ENCODE measurements at regions not wholly inside any gene's neighbourhood (a gene's known extent, or its start where the extent isn't known, plus 50 kb on each side); places are given as distances from the start of the nearest gene placed in this dataset.

DNA sequence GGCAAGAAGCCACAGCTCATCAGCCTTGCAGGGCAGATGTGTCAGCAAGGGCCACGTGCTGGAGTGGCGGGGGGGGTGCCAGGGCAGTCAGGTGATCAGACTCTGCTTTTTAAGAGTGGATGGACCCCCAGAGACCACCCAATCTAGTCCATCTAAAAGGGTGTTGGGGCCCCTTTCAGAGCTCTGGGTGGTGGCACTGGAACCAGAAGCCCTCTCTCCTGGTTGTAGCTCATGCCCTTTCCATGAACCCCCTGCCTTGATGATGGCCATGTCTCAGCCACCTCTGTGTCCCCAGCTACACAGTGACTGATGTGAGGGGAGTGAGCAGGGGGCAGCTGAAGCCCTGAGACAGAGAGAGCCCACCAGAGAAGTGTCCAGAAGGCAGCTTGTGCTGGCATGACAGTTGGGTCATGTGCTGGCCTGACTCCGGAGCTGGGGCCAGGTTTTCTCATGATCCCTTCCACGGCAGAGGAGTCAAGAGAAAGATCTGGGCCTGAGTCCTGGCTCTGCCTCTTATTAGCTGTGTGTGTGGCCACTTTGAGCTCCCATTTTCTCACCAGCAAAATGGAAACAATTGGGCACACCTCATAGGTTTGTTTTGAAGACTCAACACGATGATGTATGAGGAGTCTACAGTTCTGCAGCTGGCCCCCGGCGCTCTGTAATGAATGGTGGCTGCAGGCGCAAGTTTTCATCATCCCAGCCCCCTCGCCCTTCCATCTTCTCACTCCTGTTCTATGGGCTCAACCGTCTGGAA, 195.7 kb downstream of the ZFP36L2 start:
- TF ChIP-seq JUNB (IDR thresholded peaks at IDR 0.05; ENCODE audit: unreplicated experiment): no peak
- TF ChIP-seq, protein P1, sequence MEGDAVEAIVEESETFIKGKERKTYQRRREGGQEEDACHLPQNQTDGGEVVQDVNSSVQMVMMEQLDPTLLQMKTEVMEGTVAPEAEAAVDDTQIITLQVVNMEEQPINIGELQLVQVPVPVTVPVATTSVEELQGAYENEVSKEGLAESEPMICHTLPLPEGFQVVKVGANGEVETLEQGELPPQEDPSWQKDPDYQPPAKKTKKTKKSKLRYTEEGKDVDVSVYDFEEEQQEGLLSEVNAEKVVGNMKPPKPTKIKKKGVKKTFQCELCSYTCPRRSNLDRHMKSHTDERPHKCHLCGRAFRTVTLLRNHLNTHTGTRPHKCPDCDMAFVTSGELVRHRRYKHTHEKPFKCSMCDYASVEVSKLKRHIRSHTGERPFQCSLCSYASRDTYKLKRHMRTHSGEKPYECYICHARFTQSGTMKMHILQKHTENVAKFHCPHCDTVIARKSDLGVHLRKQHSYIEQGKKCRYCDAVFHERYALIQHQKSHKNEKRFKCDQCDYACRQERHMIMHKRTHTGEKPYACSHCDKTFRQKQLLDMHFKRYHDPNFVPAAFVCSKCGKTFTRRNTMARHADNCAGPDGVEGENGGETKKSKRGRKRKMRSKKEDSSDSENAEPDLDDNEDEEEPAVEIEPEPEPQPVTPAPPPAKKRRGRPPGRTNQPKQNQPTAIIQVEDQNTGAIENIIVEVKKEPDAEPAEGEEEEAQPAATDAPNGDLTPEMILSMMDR (conservative IDR thresholded peaks at IDR 0.05; ENCODE audit: low read depth in 2 of 2): no peak
- TF ChIP-seq POLR2AphosphoS5 (IDR thresholded peaks at IDR 0.05; ENCODE audit: low read depth): no peak
- TF ChIP-seq, protein P2, sequence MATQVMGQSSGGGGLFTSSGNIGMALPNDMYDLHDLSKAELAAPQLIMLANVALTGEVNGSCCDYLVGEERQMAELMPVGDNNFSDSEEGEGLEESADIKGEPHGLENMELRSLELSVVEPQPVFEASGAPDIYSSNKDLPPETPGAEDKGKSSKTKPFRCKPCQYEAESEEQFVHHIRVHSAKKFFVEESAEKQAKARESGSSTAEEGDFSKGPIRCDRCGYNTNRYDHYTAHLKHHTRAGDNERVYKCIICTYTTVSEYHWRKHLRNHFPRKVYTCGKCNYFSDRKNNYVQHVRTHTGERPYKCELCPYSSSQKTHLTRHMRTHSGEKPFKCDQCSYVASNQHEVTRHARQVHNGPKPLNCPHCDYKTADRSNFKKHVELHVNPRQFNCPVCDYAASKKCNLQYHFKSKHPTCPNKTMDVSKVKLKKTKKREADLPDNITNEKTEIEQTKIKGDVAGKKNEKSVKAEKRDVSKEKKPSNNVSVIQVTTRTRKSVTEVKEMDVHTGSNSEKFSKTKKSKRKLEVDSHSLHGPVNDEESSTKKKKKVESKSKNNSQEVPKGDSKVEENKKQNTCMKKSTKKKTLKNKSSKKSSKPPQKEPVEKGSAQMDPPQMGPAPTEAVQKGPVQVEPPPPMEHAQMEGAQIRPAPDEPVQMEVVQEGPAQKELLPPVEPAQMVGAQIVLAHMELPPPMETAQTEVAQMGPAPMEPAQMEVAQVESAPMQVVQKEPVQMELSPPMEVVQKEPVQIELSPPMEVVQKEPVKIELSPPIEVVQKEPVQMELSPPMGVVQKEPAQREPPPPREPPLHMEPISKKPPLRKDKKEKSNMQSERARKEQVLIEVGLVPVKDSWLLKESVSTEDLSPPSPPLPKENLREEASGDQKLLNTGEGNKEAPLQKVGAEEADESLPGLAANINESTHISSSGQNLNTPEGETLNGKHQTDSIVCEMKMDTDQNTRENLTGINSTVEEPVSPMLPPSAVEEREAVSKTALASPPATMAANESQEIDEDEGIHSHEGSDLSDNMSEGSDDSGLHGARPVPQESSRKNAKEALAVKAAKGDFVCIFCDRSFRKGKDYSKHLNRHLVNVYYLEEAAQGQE (IDR thresholded peaks at IDR 0.05; ENCODE audit: unreplicated experiment): no peak
- TF ChIP-seq, protein P3, sequence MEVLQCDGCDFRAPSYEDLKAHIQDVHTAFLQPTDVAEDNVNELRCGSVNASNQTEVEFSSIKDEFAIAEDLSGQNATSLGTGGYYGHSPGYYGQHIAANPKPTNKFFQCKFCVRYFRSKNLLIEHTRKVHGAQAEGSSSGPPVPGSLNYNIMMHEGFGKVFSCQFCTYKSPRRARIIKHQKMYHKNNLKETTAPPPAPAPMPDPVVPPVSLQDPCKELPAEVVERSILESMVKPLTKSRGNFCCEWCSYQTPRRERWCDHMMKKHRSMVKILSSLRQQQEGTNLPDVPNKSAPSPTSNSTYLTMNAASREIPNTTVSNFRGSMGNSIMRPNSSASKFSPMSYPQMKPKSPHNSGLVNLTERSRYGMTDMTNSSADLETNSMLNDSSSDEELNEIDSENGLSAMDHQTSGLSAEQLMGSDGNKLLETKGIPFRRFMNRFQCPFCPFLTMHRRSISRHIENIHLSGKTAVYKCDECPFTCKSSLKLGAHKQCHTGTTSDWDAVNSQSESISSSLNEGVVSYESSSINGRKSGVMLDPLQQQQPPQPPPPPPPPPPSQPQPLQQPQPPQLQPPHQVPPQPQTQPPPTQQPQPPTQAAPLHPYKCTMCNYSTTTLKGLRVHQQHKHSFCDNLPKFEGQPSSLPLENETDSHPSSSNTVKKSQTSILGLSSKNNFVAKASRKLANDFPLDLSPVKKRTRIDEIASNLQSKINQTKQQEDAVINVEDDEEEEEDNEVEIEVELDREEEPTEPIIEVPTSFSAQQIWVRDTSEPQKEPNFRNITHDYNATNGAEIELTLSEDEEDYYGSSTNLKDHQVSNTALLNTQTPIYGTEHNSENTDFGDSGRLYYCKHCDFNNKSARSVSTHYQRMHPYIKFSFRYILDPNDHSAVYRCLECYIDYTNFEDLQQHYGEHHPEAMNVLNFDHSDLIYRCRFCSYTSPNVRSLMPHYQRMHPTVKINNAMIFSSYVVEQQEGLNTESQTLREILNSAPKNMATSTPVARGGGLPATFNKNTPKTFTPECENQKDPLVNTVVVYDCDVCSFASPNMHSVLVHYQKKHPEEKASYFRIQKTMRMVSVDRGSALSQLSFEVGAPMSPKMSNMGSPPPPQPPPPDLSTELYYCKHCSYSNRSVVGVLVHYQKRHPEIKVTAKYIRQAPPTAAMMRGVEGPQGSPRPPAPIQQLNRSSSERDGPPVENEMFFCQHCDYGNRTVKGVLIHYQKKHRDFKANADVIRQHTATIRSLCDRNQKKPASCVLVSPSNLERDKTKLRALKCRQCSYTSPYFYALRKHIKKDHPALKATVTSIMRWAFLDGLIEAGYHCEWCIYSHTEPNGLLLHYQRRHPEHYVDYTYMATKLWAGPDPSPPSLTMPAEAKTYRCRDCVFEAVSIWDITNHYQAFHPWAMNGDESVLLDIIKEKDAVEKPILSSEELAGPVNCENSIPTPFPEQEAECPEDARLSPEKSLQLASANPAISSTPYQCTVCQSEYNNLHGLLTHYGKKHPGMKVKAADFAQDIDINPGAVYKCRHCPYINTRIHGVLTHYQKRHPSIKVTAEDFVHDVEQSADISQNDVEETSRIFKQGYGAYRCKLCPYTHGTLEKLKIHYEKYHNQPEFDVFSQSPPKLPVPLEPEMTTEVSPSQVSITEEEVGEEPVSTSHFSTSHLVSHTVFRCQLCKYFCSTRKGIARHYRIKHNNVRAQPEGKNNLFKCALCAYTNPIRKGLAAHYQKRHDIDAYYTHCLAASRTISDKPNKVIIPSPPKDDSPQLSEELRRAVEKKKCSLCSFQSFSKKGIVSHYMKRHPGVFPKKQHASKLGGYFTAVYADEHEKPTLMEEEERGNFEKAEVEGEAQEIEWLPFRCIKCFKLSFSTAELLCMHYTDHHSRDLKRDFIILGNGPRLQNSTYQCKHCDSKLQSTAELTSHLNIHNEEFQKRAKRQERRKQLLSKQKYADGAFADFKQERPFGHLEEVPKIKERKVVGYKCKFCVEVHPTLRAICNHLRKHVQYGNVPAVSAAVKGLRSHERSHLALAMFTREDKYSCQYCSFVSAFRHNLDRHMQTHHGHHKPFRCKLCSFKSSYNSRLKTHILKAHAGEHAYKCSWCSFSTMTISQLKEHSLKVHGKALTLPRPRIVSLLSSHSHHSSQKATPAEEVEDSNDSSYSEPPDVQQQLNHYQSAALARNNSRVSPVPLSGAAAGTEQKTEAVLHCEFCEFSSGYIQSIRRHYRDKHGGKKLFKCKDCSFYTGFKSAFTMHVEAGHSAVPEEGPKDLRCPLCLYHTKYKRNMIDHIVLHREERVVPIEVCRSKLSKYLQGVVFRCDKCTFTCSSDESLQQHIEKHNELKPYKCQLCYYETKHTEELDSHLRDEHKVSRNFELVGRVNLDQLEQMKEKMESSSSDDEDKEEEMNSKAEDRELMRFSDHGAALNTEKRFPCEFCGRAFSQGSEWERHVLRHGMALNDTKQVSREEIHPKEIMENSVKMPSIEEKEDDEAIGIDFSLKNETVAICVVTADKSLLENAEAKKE (CRISPR knock-in tag; IDR thresholded peaks at IDR 0.05): no peak
- no peak for TF ChIP-seq CREB1 (CRISPR knock-in tag; IDR thresholded peaks at IDR 0.05; ENCODE audit: low read depth)

All from GM23338 (cell line).